Natural killer cell (primary cell): ENCODE measurements at regions not wholly inside any gene's neighbourhood (a gene's known extent, or its start where the extent isn't known, plus 50 kb on each side); places are given as distances from the start of the nearest gene placed in this dataset.

ENCODE experiments used
- ATAC-seq, 3 donors: fragments of 150-1000 bp in 2 of 3; fragments of 200-7000 bp in 1 of 3; cut with Tn5 transposase; 1 replicate in 1 of 3; 2 replicates in 2 of 3; pipeline ENCODE4 v1.10.0; 2021; ENCODE audit warnings: mild to moderate bottlenecking in 2 of 3, moderate library complexity in 2 of 3
- DNase-seq, 2 donors: peaks; one replicate each; pipeline versions ENCODE4 v3.0.0 to v3.0.0-alpha.2; 2013 to 2021; ENCODE audit warnings: mixed read lengths in 1 of 2
- H3K27ac ChIP-seq: one replicate; pipeline ENCODE4 v1.5.1; 2013; ENCODE audit warnings: mild to moderate bottlenecking, low read length
- H3K27me3 ChIP-seq: one replicate; pipeline ENCODE4 v1.6.1; 2013; ENCODE audit warnings: low read length; ENCODE audit not compliant: control insufficient read depth, insufficient read depth
- H3K36me3 ChIP-seq: one replicate; pipeline ENCODE4 v1.6.1; 2013; ENCODE audit warnings: low read length; ENCODE audit not compliant: control insufficient read depth, insufficient read depth
- H3K4me1 ChIP-seq: one replicate; pipeline ENCODE4 v1.6.1; 2013; ENCODE audit warnings: low read length; ENCODE audit not compliant: control insufficient read depth, insufficient read depth
- H3K4me3 ChIP-seq: one replicate; pipeline ENCODE4 v1.5.1; 2013; ENCODE audit warnings: low read length
- H3K9me3 ChIP-seq: one replicate; pipeline ENCODE4 v1.6.1; 2013; ENCODE audit warnings: low read length; ENCODE audit not compliant: control insufficient read depth, insufficient read depth
- H3K27ac Mint-ChIP-seq, 2 donors: one replicate each; pipeline ENCODE4 v1.8.0; 2022; ENCODE audit warnings: mild to moderate bottlenecking in 2 of 2, mixed read lengths in 2 of 2, moderate library complexity in 1 of 2
- H3K27me3 Mint-ChIP-seq, 2 donors: one replicate each; pipeline ENCODE4 v1.8.0; 2022; ENCODE audit warnings: low read depth in 2 of 2, mixed read lengths in 2 of 2
- H3K36me3 Mint-ChIP-seq: one replicate; pipeline ENCODE4 v1.8.0; 2022; ENCODE audit warnings: mixed read lengths
- H3K4me1 Mint-ChIP-seq, 2 donors: one replicate each; pipeline ENCODE4 v1.8.0; 2022; ENCODE audit warnings: mixed read lengths in 2 of 2
- H3K4me3 Mint-ChIP-seq: one replicate; pipeline ENCODE4 v1.8.0; 2022; ENCODE audit warnings: mild to moderate bottlenecking, moderate library complexity, mixed read lengths
- H3K9me3 Mint-ChIP-seq, 2 donors: one replicate each; pipeline ENCODE4 v1.8.0; 2022; ENCODE audit warnings: mixed read lengths in 2 of 2
- WGBS: methylation state at CpG from one replicate; pipeline ENCODE4 v1.1.7; 2013; ENCODE audit warnings: missing lambda C conversion rate; ENCODE audit not compliant: insufficient coverage; 5-methylcytosine and 5-hydroxymethylcytosine counted together
- intact Hi-C: fragments of 100-400 bp; cut with micrococcal nuclease; formaldehyde crosslinking; loops from one replicate; pipeline ENCODE4 v1.14.2; 2022
- TF ChIP-seq, protein P1 (sequence below): fragments of 200-600 bp; IDR thresholded peaks from one replicate; pipeline ENCODE4 v1.8.0; 2022; ENCODE audit warnings: antibody characterized with exemption

DNA sequence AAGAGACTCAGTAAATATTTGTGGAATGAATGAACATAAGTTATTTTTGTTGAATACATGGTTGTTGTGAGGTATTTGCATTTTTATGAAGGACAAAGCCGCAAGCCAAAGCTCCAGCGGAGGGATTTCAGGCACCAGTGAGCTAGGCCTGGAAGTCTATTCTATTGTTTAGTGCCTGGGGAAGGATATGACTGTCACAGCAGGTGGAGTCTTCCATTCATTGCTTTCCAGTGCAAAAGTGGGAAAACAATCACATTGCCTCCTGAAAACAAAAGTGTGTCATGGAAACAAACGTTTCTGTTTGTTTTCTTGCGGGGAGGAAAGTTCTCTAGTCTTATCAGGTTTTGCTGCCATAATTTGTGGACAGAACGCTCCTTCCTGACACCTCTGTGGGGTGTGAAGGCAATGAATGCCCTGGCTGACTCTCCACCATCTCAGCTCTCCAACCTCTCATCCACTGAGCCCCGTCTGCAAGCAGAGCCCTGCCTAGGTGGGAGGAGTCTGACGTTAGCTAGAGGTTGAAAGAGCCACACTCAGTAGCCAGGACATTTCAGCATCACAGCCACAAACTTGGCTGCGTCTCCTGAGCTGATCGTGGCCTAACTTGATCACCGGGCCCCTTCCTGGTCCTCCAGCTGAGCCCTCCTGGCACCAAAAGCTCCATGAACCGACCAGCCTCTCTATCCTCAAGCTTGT lies 739.1 kb downstream of the MATN1 start:
- H3K4me3 ChIP-seq = no peak overlapping the region
- intact Hi-C loops = no loop called here
- WGBS = 73% methylated on average over 11 of the region's 11 CpGs

DNA sequence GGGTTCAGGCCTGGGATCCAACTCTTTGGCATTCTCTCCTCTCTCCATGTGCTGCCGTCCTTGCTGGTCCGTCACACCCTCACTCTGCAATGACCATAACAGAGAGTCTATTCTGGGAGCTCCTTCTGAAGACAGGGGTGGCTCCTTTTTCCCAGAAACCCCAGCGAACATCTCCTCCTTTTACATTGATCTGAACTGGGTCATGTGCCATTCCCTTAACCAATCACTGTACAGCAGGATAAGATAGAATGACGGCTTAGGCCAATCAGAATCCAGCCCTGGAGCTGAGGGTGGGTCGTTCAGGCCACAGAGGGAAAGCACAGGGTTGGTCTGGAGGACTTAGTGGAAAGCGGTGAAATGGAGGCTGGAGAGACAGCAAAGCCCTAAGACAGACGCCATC lies 740.1 kb downstream of the MATN1 start:
- ATAC-seq = no peak
- no peaks in the 10 kb centered on the region for H3K4me1 Mint-ChIP-seq
- TF ChIP-seq, protein P1, sequence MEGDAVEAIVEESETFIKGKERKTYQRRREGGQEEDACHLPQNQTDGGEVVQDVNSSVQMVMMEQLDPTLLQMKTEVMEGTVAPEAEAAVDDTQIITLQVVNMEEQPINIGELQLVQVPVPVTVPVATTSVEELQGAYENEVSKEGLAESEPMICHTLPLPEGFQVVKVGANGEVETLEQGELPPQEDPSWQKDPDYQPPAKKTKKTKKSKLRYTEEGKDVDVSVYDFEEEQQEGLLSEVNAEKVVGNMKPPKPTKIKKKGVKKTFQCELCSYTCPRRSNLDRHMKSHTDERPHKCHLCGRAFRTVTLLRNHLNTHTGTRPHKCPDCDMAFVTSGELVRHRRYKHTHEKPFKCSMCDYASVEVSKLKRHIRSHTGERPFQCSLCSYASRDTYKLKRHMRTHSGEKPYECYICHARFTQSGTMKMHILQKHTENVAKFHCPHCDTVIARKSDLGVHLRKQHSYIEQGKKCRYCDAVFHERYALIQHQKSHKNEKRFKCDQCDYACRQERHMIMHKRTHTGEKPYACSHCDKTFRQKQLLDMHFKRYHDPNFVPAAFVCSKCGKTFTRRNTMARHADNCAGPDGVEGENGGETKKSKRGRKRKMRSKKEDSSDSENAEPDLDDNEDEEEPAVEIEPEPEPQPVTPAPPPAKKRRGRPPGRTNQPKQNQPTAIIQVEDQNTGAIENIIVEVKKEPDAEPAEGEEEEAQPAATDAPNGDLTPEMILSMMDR = no peak
- H3K4me3 Mint-ChIP-seq = no peak overlapping the region
- Histone ChIP-seq H3K36me3 (no peaks in the 10 kb centered on the region), H3K27ac (no peak overlapping the region), H3K4me3 (no peak overlapping the region), H3K9me3 (no peaks in the 10 kb centered on the region), H3K4me1 (no peaks in the 10 kb centered on the region), H3K27me3 (no peaks in the 10 kb centered on the region)
- H3K27ac Mint-ChIP-seq = no peak overlapping the region
- 85% methylated on average over 7 of the region's 7 CpGs for WGBS
- peaks cover 23 to 35% of the 10 kb centered on the region in 2 donors for H3K27me3 Mint-ChIP-seq
- no peak for DNase-seq
- no peaks in the 10 kb centered on the region for H3K36me3 Mint-ChIP-seq
- intact Hi-C loops = no loop called here
- H3K9me3 Mint-ChIP-seq = no peaks in the 10 kb centered on the region

More for the DNA sequence above, 739.1 kb downstream of the MATN1 start:
- DNase-seq (no peak), ATAC-seq (no peak)
- Mint-ChIP-seq H3K27ac (no peak overlapping the region), H3K4me1 (no peaks in the 10 kb centered on the region), H3K36me3 (no peaks in the 10 kb centered on the region), H3K4me3 (no peak overlapping the region), H3K9me3 (no peaks in the 10 kb centered on the region), H3K27me3 (peaks cover 23 to 35% of the 10 kb centered on the region in 2 donors)
- Histone ChIP-seq H3K27me3 (no peaks in the 10 kb centered on the region), H3K9me3 (no peaks in the 10 kb centered on the region), H3K27ac (no peak overlapping the region), H3K36me3 (no peaks in the 10 kb centered on the region), H3K4me1 (no peaks in the 10 kb centered on the region)
- TF ChIP-seq, protein P1 = no peak

DNA sequence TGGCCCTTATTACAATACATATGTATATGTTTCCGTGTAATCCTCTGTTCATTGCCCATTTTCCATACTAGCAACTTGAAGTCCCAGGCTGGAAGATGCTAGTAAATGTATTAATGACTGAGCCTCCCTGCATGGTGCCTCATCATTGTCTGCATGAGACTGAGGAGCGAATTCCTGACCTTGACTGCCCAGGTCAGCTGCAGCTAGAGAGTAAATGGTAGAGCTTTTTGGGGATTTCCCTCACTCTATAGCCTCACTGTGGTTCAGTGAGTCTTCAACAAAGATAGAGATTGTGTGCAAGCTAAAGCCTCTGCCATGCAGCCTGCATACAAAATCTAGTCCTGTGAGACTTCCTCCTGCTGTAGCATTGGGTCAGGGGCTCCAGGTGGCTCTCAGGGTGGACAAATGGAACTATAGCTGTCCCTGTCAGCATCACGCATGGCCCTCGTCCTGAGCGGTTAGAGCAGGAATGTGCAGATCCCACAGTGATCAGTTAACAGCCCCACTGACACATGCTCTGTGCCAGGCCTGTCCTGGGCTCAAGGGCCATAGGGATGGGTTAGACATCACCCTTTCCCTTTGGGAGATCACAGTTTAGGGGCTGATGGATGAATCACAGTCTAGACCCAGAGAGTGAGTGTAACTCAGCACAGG lies 741.7 kb downstream of the MATN1 start:
- H3K4me3 Mint-ChIP-seq = no peak overlapping the region
- no peaks in the 10 kb centered on the region for H3K4me1 Mint-ChIP-seq
- intact Hi-C loops = no loop called here
- H3K27me3 Mint-ChIP-seq = peaks cover 21 to 35% of the 10 kb centered on the region in 2 donors
- H3K36me3 Mint-ChIP-seq = no peaks in the 10 kb centered on the region
- TF ChIP-seq, protein P1 = no peak
- H3K9me3 Mint-ChIP-seq = no peaks in the 10 kb centered on the region
- Histone ChIP-seq H3K36me3 (no peaks in the 10 kb centered on the region), H3K4me3 (no peak overlapping the region), H3K4me1 (no peaks in the 10 kb centered on the region), H3K27ac (no peak overlapping the region), H3K27me3 (no peaks in the 10 kb centered on the region), H3K9me3 (no peaks in the 10 kb centered on the region)
- DNase-seq (no peak), ATAC-seq (no peak)
- no peak overlapping the region for H3K27ac Mint-ChIP-seq
- WGBS = 86% methylated on average over 4 of the region's 5 CpGs
